T-helper 1 cell treated with Interleukin-12 subunit alpha and Interleukin-12 subunit beta and Interleukin-4 antibody, amounts not matched to agents 30 μg/mL and 1 μg/mL, for 36 hours (primary cell): ENCODE measurements at regions not wholly inside any gene's neighbourhood (a gene's known extent, or its start where the extent isn't known, plus 50 kb on each side); places are given as distances from the start of the nearest gene placed in this dataset.

ENCODE experiments used
- H3K27ac Mint-ChIP-seq: one replicate; pipeline ENCODE4 v1.8.0; 2021; ENCODE audit warnings: mild to moderate bottlenecking, mixed read lengths
- H3K27me3 Mint-ChIP-seq: one replicate; pipeline ENCODE4 v1.8.0; 2021; ENCODE audit warnings: low read depth, mixed read lengths
- H3K36me3 Mint-ChIP-seq: one replicate; pipeline ENCODE4 v1.8.0; 2021; ENCODE audit warnings: low read depth, mixed read lengths
- H3K4me1 Mint-ChIP-seq: one replicate; pipeline ENCODE4 v1.8.0; 2021; ENCODE audit warnings: low read depth, mixed read lengths
- H3K4me3 Mint-ChIP-seq: one replicate; pipeline ENCODE4 v1.8.0; 2021; ENCODE audit warnings: mild to moderate bottlenecking, moderate library complexity, mixed read lengths
- H3K9me3 Mint-ChIP-seq: one replicate; pipeline ENCODE4 v1.8.0; 2021; ENCODE audit warnings: mixed read lengths

GRCh38 chr13:50448535-50448998 lies 394.9 kb downstream of the DLEU7 start:
- no peak overlapping the region for H3K4me3 Mint-ChIP-seq
- no peak overlapping the region for H3K27ac Mint-ChIP-seq
- peaks cover 15% of the 10 kb centered on the region for H3K27me3 Mint-ChIP-seq
- no peaks in the 10 kb centered on the region for H3K4me1 Mint-ChIP-seq
- no peaks in the 10 kb centered on the region for H3K9me3 Mint-ChIP-seq
- no peaks in the 10 kb centered on the region for H3K36me3 Mint-ChIP-seq

DNA sequence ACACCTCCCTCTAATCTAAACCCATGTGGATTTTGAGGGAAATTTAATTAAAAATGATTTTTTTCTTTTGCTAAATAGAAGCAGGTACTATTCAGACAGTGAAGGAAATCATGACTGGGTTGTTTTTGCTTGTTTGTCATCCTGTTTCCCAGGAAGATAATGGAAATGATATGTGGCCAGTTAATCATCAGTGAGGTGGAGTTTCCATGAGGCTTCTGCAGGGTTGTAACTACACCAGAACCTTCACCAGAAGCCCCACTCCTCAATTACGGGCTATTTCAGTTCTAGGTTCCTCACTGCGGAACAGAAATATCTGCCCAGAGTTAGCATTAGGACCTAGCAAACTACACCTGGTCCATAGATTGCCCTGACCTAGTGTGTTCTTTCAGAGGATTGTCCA lies 394.0 kb downstream of the DLEU7 start:
- no peaks in the 10 kb centered on the region for H3K9me3 Mint-ChIP-seq
- peaks cover 14% of the 10 kb centered on the region for H3K27me3 Mint-ChIP-seq
- no peak overlapping the region for H3K4me3 Mint-ChIP-seq
- H3K36me3 Mint-ChIP-seq, result no peaks in the 10 kb centered on the region
- no peak overlapping the region for H3K27ac Mint-ChIP-seq
- no peaks in the 10 kb centered on the region for H3K4me1 Mint-ChIP-seq

DNA sequence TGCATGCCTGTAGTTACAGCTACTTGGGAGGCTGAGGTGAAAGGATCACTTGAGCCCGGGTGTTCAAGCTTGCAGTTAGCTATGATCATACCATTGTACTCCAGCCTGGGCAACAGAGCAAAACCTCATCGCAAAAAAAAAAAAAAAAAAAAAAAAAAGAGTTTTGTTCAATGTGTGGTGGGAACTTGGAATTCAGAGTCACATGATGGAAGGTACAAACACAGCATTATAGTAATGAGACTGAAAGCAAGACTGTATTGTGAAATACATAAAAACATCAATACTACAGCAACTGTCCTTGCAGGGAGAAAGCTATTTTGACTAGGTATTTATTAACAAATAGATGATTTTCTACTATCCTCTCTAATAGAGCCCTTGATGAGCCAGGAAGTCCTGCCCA lies 393.2 kb downstream of the DLEU7 start:
- no peaks in the 10 kb centered on the region for H3K4me1 Mint-ChIP-seq
- H3K4me3 Mint-ChIP-seq, result no peak overlapping the region
- H3K9me3 Mint-ChIP-seq, result no peaks in the 10 kb centered on the region
- no peak overlapping the region for H3K27ac Mint-ChIP-seq
- no peaks in the 10 kb centered on the region for H3K36me3 Mint-ChIP-seq
- H3K27me3 Mint-ChIP-seq, result peaks cover 5% of the 10 kb centered on the region

GRCh38 chr13:50451609-50452008 lies 391.9 kb downstream of the DLEU7 start:
- Mint-ChIP-seq H3K36me3 (no peaks in the 10 kb centered on the region), H3K4me1 (no peaks in the 10 kb centered on the region)

DNA sequence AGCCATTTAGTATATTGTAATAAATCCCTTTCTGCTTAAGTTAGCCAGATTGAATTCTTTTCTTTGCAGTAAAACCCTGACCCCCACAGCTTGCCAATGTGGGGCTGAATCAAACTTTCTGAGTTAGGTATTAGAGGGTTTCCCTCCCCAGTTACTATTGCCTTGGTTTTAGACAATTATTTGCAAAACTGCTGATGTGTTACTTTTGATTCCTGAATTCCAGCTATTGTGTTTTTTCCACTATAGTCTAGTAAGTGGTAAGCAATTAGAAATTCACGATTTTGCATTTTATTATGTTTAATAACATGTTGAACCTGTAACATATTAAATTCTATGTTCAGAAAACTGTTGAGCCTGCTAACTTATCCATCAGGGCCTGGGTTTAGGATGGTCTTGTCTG lies 391.5 kb downstream of the DLEU7 start:
- H3K36me3 Mint-ChIP-seq, result no peaks in the 10 kb centered on the region
- H3K4me1 Mint-ChIP-seq, result no peaks in the 10 kb centered on the region
- H3K9me3 Mint-ChIP-seq, result no peaks in the 10 kb centered on the region
- H3K4me3 Mint-ChIP-seq, result no peak overlapping the region
- no peaks in the 10 kb centered on the region for H3K27me3 Mint-ChIP-seq
- no peak overlapping the region for H3K27ac Mint-ChIP-seq

More at GRCh38 chr13:50451609-50452008, 391.9 kb downstream of the DLEU7 start:
- Mint-ChIP-seq H3K4me3 (no peak overlapping the region), H3K27ac (no peak overlapping the region), H3K9me3 (no peaks in the 10 kb centered on the region), H3K27me3 (no peaks in the 10 kb centered on the region)

DNA sequence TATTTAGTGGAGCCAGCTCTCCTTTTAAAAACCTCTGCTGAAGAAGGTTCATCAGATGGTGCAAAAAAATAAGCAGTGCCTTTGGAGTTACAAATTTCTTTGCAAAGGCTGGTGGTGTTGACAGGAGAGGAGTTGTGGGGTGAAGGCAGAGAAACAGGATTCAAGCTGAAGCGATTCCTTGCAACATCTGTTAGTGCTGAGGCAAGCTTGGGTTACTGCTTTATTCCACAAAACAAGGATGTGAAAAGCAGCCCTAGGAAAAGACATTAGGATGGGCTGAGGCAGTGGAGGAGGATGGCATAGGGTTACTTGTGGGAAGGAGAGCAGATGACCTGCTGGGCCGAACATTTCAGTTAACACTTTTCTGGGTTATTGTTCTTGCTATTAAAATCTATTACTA lies 390.7 kb downstream of the DLEU7 start:
- Mint-ChIP-seq H3K4me1 (no peaks in the 10 kb centered on the region), H3K4me3 (no peak overlapping the region), H3K27ac (no peak overlapping the region), H3K27me3 (no peaks in the 10 kb centered on the region), H3K36me3 (no peaks in the 10 kb centered on the region), H3K9me3 (no peaks in the 10 kb centered on the region)

- no peaks in the 10 kb centered on the region for H3K27me3 Mint-ChIP-seq
- H3K4me1 Mint-ChIP-seq, result no peaks in the 10 kb centered on the region
- H3K36me3 Mint-ChIP-seq, result no peaks in the 10 kb centered on the region
- no peak overlapping the region for H3K4me3 Mint-ChIP-seq
- no peak overlapping the region for H3K27ac Mint-ChIP-seq
- H3K9me3 Mint-ChIP-seq, result no peaks in the 10 kb centered on the region
These were observed 390.3 kb downstream of the DLEU7 start for GRCh38 chr13:50453188-50453587.

- Mint-ChIP-seq H3K27ac (no peak overlapping the region), H3K4me3 (no peak overlapping the region)
These were observed 387.4 kb downstream of the DLEU7 start for GRCh38 chr13:50456111-50456510.

GRCh38 chr13:50457415-50458393 lies 385.8 kb downstream of the DLEU7 start:
- no peaks in the 10 kb centered on the region for H3K9me3 Mint-ChIP-seq
- no peaks in the 10 kb centered on the region for H3K4me1 Mint-ChIP-seq
- no peak overlapping the region for H3K4me3 Mint-ChIP-seq
- peaks cover 4% of the 10 kb centered on the region for H3K27me3 Mint-ChIP-seq
- no peaks in the 10 kb centered on the region for H3K36me3 Mint-ChIP-seq
- H3K27ac Mint-ChIP-seq, result no peak overlapping the region

More at GRCh38 chr13:50456111-50456510, 387.4 kb downstream of the DLEU7 start:
- no peaks in the 10 kb centered on the region for H3K4me1 Mint-ChIP-seq
- no peaks in the 10 kb centered on the region for H3K36me3 Mint-ChIP-seq
- H3K27me3 Mint-ChIP-seq, result no peaks in the 10 kb centered on the region
- no peaks in the 10 kb centered on the region for H3K9me3 Mint-ChIP-seq

GRCh38 chr13:50459046-50459445 lies 384.4 kb downstream of the DLEU7 start:
- no peak overlapping the region for H3K4me3 Mint-ChIP-seq
- no peaks in the 10 kb centered on the region for H3K36me3 Mint-ChIP-seq
- peaks cover 9% of the 10 kb centered on the region for H3K27me3 Mint-ChIP-seq
- H3K4me1 Mint-ChIP-seq, result no peaks in the 10 kb centered on the region
- no peaks in the 10 kb centered on the region for H3K9me3 Mint-ChIP-seq
- H3K27ac Mint-ChIP-seq, result no peak overlapping the region

DNA sequence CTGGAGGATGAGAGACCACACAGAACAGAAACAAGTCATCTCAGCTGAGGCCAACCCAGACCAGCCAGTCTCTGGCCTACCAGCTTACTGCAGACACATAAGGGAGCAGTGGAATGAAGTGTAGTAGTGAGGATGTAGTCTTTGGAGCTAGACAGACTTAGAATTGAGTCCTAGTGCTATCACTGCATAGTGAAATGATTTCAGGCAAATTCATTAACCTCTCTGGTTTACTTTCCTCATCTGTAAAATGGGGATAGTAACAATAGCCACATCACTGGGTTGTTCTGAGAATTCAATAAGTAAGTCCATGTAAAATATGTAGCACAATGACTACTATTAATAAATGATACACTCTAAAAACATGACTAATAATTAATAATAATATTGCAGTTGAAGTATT lies 383.8 kb downstream of the DLEU7 start:
- no peaks in the 10 kb centered on the region for H3K4me1 Mint-ChIP-seq
- no peaks in the 10 kb centered on the region for H3K36me3 Mint-ChIP-seq
- peaks cover 13% of the 10 kb centered on the region for H3K27me3 Mint-ChIP-seq
- H3K9me3 Mint-ChIP-seq, result no peaks in the 10 kb centered on the region
- no peak overlapping the region for H3K4me3 Mint-ChIP-seq
- no peak overlapping the region for H3K27ac Mint-ChIP-seq

GRCh38 chr13:50460358-50460757 lies 383.1 kb downstream of the DLEU7 start:
- Mint-ChIP-seq H3K27me3 (peaks cover 13% of the 10 kb centered on the region), H3K36me3 (no peaks in the 10 kb centered on the region), H3K9me3 (no peaks in the 10 kb centered on the region), H3K4me1 (no peaks in the 10 kb centered on the region), H3K27ac (no peak overlapping the region), H3K4me3 (no peak overlapping the region)

GRCh38 chr13:50461189-50461588 lies 382.3 kb downstream of the DLEU7 start:
- no peaks in the 10 kb centered on the region for H3K36me3 Mint-ChIP-seq
- no peaks in the 10 kb centered on the region for H3K4me1 Mint-ChIP-seq
- peaks cover 13% of the 10 kb centered on the region for H3K27me3 Mint-ChIP-seq
- H3K4me3 Mint-ChIP-seq, result no peak overlapping the region
- H3K9me3 Mint-ChIP-seq, result no peaks in the 10 kb centered on the region
- H3K27ac Mint-ChIP-seq, result no peak overlapping the region

DNA sequence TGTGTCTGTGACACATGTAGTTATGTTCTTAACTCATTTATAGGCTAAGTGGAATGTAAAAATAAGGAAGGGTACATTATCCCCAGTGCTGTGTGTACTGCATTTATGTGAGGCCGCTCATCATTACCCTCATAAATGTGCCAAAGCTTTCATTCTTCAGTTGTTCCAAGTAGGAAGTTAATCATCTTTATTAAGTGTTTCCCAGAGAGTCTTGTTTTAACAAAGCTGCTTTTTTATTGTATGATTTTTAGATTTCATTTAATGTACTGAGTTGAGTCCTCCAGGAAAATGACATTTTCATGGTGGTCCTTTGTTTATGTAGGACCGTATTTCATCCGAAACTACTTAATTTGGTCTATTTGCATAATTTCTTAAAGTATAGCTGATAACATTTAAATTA lies 379.8 kb downstream of the DLEU7 start:
- Mint-ChIP-seq H3K27ac (no peak overlapping the region), H3K36me3 (no peaks in the 10 kb centered on the region), H3K4me1 (no peaks in the 10 kb centered on the region), H3K9me3 (no peaks in the 10 kb centered on the region), H3K27me3 (peaks cover 26% of the 10 kb centered on the region), H3K4me3 (no peak overlapping the region)
